ENCODE measurements at regions not wholly inside any gene's neighbourhood (a gene's known extent, or its start where the extent isn't known, plus 50 kb on each side); places are given as distances from the start of the nearest gene placed in this dataset.

- Histone ChIP-seq H3K4me1 (ENCODE audit: insufficient read depth, poor library complexity, severe bottlenecking) (no peaks in the 10 kb centered on the region), H3K4me3 (ENCODE audit: severe bottlenecking) (no peak overlapping the region), H3K36me3 (ENCODE audit: low read depth) (no peaks in the 10 kb centered on the region), H3K9me3 (ENCODE audit: severe bottlenecking) (no peaks in the 10 kb centered on the region), H3K27me3 (ENCODE audit: insufficient read depth, poor library complexity, severe bottlenecking) (peaks cover 6% of the 10 kb centered on the region), H3K27ac (ENCODE audit: poor library complexity, severe bottlenecking) (no peak overlapping the region)
- no peak for ATAC-seq (ENCODE audit: low read depth)
- TF ChIP-seq CTCF (IDR thresholded peaks at IDR 0.05; ENCODE audit: poor library complexity, severe bottlenecking): no peak
- DNase-seq (ENCODE audit: low spot score): no peak
Observed at GRCh38 chr16:22754577-22754976, 59.4 kb upstream of the HS3ST2 start.

DNA sequence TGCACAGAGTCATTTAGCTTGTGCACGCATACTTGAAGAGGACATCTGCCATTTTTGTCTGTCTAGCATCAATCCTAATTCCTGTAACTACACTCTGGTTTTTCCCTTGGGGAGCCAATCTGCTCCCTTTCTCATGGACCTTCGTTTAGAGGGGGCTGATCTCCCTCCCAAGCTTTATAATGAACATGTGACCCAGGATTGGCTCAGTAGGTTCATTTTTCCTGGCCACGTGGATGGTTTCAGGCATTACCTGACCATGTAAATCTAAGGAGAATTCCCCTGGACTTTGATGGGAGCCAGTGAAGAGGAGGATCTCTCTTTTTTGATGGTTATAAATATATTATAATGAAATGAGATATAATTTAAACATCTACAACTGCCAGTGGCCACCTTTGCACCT lies 56.8 kb upstream of the HS3ST2 start:
- ATAC-seq (ENCODE audit: low read depth): no peak
- no peaks in the 10 kb centered on the region for H3K36me3 ChIP-seq (ENCODE audit: low read depth)
- TF ChIP-seq CTCF (IDR thresholded peaks at IDR 0.05; ENCODE audit: poor library complexity, severe bottlenecking): no peak

GRCh38 chr16:22762486-22762885 lies 51.5 kb upstream of the HS3ST2 start:
- DNase-seq (ENCODE audit: low spot score) (no peak), ATAC-seq (ENCODE audit: low read depth) (no peak)
- no peaks in the 10 kb centered on the region for H3K27me3 ChIP-seq (ENCODE audit: insufficient read depth, poor library complexity, severe bottlenecking)
- H3K9me3 ChIP-seq (ENCODE audit: severe bottlenecking): no peaks in the 10 kb centered on the region
- H3K27ac ChIP-seq (ENCODE audit: poor library complexity, severe bottlenecking): no peak overlapping the region
- no peaks in the 10 kb centered on the region for H3K36me3 ChIP-seq (ENCODE audit: low read depth)
- no peaks in the 10 kb centered on the region for H3K4me1 ChIP-seq (ENCODE audit: insufficient read depth, poor library complexity, severe bottlenecking)
- no peak for TF ChIP-seq CTCF (IDR thresholded peaks at IDR 0.05; ENCODE audit: poor library complexity, severe bottlenecking)
- H3K4me3 ChIP-seq (ENCODE audit: severe bottlenecking): no peak overlapping the region

More for the DNA sequence above, 56.8 kb upstream of the HS3ST2 start:
- no peaks in the 10 kb centered on the region for H3K9me3 ChIP-seq (ENCODE audit: severe bottlenecking)
- H3K4me3 ChIP-seq (ENCODE audit: severe bottlenecking): no peak overlapping the region
- no peak for DNase-seq (ENCODE audit: low spot score)
- H3K27ac ChIP-seq (ENCODE audit: poor library complexity, severe bottlenecking): no peak overlapping the region
- H3K4me1 ChIP-seq (ENCODE audit: insufficient read depth, poor library complexity, severe bottlenecking): no peaks in the 10 kb centered on the region
- H3K27me3 ChIP-seq (ENCODE audit: insufficient read depth, poor library complexity, severe bottlenecking): peaks cover 6% of the 10 kb centered on the region

GRCh38 chr16:22763437-22764080 lies 50.4 kb upstream of the HS3ST2 start:
- Histone ChIP-seq H3K27ac (ENCODE audit: poor library complexity, severe bottlenecking) (no peak overlapping the region), H3K4me1 (ENCODE audit: insufficient read depth, poor library complexity, severe bottlenecking) (no peaks in the 10 kb centered on the region), H3K36me3 (ENCODE audit: low read depth) (no peaks in the 10 kb centered on the region), H3K9me3 (ENCODE audit: severe bottlenecking) (no peaks in the 10 kb centered on the region), H3K27me3 (ENCODE audit: insufficient read depth, poor library complexity, severe bottlenecking) (no peaks in the 10 kb centered on the region), H3K4me3 (ENCODE audit: severe bottlenecking) (no peak overlapping the region)
- no peak for ATAC-seq (ENCODE audit: low read depth)
- no peak for DNase-seq (ENCODE audit: low spot score)
- TF ChIP-seq CTCF (IDR thresholded peaks at IDR 0.05; ENCODE audit: poor library complexity, severe bottlenecking): no peak

All from RWPE2 (cell line).